Pons (tissue), 1 donor: ENCODE measurements at regions not wholly inside any gene's neighbourhood (a gene's known extent, or its start where the extent isn't known, plus 50 kb on each side); places are given as distances from the start of the nearest gene placed in this dataset.

ENCODE experiments used
- DNase-seq: peaks from one replicate; pipeline ENCODE4 v3.0.0-alpha.2; 2016; ENCODE audit warnings: low spot score

DNA sequence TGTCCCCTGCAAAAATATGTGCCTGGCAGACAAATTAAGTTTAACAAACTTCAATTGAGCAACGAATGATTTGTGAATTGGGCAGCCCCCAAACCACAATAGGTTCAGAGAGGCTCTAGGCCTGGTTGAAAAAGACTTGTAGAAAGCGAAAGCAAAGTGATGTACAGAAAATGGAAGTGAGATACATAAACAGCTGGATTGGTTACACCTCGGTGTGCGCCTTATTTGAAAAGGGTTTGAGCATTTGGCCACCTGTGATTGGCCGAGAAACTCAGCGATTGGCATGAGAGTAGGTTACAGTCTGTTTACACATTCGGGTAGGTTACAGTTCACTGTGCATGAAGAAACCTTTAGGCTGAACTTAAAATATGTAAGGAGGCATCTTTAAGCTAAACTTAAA, 136.9 kb downstream of the CD83 start:
- no peak for DNase-seq

DNA sequence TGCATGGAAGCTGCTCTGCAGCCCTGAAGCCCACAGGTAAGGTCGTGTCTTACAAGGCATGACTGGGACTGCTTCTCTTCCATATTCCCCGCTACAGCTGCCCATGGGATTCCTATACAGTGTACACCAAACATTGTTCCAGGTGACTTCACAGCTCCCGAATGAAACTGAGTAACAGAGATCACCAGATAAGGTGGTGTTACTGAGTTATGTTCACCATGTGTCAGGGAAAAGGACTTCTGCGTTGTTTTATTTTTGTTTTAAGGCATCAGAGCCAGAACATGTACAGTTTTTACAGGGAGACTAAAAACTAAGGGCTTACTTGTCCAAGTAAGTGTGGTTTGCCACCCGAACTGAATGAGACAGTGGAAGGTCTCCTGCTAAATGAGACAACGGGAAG, 138.3 kb downstream of the CD83 start:
- DNase-seq, result no peak

DNA sequence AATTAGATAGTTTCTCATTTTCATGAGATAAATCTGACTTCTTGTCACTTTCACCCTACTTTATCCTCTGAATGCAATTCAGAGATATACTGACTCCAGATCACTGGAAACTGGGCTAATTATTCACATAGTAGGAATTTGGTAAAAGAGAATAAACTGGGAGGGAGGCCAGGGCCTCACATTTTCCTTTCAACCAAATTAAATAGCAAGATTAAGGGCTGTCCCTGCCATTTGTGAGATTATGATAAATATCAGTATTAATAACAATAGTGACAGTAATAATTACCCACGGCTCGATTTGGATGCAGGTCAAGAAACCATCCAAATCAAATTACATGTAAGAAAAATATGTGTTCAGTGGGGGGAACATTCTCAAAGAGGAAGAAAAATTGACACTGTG, 140.5 kb downstream of the CD83 start:
- no peak for DNase-seq

DNA sequence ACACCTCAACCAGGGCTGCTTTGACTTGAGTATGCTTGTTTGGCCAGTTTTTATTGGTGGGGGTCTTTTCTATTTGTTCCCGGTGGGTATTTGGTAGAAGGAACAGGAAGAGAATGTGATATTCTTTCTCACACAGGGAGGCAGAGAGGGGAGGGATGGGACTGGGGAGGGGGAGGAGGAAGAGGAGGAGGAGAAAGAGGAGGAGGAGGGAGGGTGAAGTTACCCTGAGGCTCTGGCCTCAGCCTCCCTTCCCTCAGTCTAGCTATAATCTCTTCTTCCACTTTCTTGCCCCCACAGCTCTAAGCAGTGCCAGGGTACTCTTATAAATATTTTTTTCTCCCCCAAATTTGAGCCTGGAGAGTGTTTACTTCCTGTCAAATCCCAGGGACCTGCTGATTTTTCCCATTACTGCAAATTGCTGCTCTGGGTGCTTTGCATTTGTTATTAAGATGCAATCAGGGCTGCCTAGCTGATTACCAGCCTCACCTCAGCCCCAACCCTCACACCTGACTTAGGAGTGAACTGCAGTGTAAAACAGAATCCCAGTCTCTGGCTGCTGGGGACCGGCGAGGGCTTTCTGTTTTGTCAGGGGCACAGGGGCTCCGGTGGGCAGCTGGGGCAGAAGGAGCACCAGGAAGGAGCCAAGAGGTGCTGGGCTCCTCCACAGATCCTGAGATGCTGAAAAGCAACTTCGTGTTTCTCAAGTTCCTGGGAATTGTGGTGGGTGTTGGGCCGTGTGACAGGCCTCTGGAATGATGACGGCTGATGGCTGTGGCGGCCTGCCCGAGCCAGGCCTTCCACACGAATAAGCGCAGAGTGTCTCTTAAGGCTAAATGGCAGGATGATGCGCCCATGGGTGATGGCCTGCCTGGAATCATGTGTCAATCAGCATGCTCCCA, 141.4 kb downstream of the CD83 start:
- no peak for DNase-seq

DNA sequence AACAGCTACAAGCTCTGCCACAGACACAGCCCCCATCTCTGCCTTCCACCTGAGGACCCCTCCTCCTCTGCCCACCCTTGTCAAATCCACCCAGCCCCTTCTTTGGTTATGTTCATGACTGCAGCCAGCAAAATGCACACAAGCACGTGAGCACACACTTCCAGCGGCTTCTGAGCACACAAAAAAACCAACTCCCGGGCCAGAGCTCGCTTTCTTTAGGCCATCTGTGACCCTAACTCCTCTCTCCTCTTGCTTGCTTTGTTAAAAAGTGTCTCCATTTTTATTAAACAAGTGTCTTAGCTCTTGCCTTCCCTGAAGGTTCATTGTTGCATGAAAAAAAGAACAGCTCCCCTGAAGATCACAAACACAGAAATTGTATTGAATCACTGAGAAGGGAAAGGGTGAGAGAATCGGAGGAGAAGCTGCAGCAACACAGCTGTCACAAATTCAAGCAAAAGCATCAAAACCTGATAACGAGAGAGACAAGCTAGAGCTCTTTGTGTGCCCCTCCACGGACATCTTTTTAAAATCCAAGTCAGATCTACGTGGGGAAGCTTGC, 142.1 kb downstream of the CD83 start:
- no peak for DNase-seq

DNA sequence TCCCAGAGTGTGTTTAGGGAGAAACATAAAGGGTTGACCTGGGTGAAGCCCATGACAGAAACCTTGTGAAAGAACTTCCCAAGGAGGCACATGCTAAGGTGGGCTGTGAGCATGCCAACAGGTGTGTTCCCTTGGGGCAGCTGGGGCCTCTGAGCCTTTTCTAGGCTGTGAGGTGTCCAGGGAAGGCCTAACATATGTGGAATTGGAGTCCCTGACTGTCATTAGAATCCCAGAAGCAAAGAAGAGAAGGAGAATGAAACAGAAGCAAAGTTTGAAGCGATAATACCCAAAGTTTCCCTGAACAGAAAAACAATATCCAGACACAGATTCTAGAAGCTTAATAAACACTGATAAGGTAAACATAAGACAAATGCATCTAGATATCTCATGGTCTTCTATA, 143.3 kb downstream of the CD83 start:
- no peak for DNase-seq

DNA sequence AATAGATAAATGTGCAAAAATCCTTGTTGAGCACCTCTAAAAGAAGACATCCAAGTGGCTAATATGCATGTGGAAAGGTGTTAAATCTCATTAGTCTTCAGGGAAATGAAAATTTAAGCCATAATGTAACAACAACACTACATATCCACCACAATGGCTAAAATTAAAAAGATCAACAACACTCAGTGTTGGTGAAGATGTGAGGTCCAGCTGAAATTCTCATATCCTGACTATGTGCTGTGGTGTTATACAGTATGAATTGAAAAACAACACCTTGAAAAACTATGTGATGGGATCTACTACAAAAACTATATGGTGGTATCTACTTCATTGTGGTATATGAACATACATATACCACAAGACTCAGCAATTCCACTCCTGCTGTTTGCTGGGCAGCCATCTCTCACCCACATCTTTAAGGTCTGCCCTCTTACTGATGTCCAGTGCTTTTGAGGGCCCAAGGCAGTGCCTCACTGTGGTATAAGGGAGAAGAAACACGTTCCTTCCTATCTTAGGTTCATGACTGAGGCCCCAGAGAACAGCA, 146.4 kb downstream of the CD83 start:
- DNase-seq, result no peak

DNA sequence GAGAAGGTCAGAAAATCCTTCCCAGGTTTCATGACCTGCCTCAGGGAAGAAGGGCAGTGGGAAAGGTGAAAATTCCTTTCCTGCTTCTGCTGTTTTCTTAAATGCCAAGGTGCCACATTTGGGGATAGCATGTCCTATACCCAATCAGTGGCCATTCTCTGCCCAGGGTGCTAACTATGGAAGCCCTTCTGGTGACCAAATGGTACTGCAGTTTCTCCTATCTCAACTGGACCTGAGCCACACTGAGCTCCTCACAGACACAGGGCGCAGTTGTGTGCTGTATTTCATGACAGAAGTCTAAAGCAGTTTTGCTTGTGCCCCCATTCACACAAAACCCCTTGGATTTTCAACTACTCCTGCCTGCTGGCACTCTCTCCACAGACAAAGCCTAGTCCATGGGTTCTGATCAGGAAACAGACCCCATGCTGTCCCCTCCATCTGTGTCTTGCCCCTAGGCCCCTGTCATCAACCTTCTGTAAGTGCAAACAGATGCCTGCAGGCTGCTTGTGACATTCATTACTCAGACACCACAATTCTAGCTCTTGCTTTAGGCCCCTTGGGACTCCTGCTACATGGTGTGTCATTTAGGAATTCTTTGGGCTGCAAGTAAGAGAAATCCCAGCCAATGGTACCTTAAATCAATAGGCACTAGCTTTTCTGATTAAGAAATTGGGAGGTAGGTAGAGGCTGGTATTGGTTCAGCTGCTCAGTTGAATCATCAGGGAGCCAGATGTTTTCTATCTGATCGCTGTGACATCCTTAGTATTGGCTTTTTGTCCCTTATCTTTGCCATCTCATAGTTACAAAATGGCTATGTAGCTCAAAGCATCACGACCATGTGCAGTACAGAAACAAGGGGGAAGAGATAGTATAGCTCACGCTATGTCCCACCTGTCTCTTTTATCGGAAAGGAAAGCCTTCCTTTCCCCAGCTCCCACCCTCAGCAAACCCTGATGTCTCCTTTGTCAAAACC, 147.8 kb downstream of the CD83 start:
- no peak for DNase-seq

DNA sequence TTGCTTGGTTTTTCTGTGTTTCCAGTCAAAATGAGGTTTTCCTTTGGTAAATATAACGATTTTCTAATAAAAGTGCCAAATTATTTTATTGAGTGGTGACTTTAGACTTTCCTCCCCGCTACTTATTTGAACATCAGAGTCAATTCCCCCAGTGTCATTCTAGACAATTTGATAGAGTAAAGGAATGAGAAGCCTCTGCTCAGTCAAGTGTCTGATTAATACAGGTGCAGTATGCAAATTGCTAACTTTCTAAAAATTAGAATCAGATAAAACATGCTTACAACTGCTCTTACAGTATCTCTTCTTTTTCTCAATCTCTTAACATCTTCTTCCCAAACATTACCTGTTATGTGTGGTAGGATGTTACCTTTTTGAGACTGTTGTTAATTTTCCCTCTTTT, 148.7 kb downstream of the CD83 start:
- DNase-seq, result no peak

DNA sequence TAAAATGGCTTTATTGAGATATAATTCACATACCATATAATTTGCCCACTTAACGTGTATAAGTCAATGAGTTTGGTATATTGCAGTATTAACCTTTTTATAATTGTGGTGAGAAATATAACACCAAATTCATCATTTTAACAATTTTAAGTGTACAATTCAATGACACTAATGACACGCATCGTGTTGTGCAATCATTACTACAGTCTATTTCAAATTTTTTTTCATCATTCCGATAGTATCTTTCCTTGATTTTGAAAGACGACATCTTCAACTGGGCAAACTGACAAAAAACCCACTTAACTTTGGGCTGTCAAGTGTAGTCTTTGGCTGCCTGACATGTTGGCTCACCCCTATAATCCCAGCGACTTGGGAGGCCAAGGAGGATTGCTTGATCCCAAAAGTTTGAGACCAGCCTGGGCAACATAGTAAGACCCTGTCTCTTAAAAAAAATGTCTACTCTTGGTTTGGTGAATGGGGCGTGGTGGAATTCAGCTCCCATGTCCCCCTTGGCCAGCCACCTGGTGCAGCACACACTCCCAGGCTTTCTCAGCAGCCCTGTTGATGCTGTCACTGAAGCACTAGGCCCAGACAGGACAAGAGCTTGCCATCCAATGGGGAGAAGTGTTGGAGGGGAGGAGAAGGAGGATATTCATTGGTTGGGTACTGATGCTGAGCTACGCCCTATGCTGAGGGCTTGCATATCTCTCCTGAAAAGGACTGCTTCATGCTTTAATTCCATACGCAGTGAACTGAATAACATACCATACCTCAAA, 150.5 kb downstream of the CD83 start:
- DNase-seq, result no peak

DNA sequence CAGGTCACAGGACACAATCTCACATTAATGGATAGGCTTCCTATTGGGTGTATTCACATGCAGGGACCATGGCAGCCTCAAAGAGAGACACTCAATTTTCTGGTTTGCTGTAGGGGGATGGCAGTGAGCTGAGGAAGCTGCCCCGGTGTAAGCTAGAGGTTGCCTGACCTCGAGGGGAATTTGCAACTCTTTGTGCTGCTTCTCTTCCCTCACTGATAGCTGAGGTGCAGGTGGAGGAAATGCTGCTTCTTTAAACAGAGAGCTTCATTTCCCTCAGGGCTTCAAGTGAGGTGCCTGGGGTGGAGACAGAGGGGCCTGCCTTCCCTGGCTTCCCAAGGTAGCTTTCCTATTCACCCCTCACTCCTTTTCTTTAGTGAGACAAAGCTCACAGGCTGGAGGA, 151.9 kb downstream of the CD83 start:
- DNase-seq, result no peak

DNA sequence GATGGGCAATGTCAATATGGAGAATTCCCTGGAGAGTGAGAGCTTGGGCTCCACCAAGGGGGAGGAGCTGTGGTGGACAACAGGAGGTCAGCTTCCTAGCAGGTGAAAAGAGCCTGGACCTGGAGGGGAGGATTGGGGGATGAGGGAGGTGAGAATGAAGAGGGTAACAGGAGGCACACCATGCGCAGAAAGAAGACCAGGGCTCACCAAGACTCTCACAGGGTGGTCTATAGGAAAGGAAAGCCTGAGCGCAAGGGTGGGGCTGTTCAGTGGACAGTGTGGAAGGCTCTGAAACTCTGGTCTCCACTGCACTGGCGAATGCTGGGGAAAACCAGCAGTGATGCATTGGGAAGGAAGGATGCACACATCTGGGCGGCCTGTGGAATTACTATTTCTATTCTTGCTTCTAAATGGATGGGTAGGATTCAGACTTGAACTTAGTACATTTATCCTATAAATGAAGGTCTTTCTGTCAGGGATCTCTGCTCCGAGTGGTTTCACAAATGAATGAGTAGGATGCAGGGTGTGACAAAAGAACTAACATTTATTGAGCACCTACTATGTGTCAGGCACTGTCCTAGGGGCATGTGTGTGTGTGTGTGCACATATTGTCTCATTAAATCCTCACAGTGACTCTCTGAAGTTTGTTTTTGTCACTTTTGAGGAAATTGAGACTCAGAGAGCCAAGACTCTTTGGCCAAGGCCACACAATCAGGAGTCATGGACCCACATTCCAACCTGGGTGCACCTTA, 152.7 kb downstream of the CD83 start:
- no peak for DNase-seq

DNA sequence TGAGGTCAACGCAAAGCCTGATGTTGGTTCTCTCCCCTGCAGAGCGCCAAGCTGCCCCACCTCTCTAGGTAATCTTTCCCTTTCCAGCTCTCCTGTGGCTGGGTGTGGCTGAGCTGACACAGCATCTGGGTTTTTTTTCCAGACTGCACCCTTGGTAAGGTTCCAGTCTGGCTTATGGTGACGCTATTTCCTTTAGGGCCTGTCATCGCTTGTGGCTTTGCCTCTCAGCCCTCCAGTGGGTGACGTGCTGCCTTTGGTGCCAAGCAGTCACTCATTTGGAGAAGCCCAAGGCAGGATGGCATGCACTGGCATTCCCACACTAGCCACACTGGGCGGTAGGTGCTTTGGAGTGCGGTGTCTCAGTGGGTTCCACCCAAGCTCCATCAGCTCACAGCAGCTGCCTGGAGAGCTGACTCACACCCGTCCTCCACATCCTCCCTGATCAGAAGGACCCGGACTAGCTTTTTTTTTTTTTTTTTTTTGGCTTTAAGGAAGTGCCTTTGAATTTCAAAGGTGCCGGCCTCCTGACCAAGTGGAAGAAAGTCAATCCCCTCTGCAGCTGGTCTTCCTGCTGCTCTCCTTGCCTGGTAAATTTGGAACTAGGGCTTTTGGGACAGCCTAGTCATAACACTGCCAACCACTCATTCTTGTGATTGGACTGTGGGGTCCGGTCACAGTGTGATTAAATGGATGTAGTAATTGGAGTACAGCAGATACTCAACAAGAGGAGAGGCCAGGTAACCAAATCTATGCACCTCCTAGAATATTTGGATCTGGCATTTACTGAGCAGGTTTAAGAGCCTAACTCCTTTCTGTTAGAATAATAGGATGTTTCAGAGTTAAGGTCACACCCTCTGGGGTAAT, 153.6 kb downstream of the CD83 start:
- no peak for DNase-seq

DNA sequence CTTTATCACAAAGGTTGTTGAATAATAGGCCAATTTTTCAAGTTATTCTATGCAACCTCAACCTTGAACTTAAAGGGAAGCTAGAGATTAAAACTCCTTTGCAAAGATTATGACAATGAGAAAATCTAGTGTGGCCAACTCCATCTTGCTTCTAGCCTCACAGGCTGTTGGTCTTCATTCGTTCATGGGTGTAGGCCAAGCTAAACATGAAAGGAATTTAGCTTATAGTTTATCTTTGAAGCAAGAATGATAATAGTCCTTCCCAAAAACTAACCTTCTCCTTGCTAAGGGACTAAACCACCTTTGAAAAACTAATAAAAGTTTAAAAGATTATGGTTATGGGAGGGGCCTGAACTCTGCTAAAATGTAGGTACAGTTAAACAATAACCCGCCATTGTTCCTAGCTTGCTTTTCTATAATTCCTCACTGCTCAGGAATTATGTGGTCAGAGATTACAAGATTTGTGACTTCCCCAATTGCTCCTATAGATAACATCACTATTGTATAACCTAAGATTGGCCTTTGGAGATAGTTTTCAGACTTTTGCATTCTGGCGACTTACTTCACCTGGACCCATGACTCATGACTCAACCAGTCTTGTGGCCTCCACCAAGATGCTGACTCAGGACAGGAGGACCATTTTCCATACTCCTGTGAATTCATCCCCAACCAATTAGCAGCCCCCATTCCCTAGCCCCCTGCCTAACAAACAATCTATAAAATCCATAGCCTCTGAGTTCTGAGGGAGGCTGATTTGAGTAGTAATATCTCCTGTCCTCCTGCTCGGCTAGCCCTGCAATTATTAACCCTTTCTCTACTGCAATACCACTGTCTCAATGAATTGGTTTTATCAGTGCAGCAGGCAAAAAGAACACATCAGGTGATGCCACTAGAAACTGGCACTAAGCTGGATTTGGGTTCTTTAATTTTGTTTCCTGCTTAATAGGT, 154.5 kb downstream of the CD83 start:
- DNase-seq, result no peak

DNA sequence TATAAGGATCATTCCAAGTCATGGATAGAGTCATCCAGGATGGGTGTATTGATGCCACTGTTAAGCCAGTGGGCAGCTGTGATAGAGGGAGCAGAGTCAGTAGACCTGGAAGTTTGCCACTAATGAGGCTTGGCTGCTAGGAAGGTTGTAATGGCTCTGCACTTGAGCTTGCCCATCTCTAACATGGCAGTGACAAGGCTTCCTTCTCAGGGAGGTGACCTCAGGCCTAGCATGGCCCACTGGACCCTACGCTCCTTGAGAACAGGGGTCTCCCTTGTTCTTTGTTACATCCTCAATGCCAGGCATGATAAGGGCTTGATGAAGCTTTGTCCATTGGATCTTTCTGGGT, 155.1 kb downstream of the CD83 start:
- DNase-seq, result no peak

DNA sequence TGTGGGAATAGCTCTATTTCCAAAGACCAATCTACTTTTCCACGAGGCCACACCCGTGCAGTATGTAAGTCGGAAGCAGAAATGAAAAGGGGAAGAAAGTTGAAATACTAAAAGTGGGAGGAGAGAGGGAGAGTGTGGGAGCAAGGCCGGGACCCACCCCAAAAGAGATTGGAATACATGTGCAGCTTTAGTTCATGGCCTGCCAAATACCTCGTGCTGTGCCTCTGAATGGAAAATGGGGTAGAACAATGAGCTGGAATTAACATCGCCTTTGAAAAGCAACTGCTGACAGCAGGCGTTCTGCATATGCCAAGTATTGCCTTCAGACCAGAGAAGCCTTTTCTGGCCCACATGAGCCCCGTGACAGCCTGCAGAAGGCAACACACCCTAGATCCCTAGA, 155.6 kb downstream of the CD83 start:
- DNase-seq, result no peak

DNA sequence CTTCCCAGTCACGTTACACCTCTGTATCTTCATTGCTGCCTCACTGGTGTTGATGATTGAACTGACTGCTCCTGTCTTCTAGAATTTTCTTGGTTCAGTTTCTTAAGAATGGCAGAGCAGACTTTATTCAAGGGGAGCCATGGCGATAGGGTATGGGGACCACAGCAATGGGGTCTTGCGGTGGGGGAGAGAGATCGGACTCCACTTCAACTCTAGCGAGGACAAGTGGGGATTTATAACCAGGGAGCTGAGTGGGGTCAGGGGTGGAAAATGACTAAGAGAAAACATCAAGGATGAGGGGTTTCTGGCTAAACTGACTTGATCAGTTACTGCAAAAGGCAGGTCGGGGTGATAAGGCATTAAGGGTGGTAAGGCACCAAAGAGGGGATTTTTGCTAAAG, 156.4 kb downstream of the CD83 start:
- no peak for DNase-seq

DNA sequence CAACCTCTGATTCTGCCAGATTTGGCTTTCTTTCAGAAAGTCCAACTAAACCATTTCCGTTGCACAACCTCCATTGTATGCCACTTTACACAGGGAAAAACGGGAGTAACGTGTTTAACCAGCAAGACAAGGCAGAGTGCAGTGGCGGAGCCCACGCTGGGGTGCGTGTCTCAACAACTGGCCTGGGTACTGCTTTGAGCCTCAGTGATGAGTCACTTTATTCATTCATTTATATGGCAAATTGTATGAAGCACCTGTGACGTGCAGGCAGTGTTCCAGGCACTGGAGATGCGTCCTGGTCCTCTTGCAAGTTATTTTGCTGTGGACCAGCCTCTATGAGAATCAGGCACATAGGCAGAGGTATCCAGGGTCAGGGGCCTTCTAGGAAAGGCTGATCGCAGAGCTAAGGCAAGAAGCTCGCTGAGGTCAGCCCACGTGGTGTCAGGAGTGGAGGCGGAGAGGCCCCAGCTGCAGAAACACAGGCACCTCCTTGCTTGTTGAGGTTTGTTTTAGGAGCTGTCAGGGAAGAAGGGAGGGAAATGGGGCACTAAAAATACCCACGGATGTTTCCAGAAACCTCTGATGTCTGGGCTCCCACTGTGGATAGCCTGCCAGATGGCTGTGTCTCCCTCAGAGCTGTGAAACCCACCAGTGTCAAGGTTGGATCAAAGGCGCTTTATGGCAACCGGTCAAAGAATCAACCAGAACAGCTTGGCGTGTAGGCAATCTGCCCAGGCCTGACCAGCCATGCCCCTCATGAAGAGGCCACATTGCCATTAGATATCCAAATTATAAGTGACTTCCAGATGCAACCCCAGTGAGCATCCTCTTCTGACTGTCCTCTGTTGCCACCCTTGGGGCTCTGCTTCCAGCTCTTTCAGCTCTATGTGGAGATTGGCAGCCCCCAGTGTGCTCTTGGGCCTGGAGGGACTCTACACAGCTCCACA, 157.2 kb downstream of the CD83 start:
- DNase-seq, result peak; percentile 28
